ENCODE measurements at regions not wholly inside any gene's neighbourhood (a gene's known extent, or its start where the extent isn't known, plus 50 kb on each side); places are given as distances from the start of the nearest gene placed in this dataset.

GRCh38 chr18:33818145-33818544 lies 240.1 kb downstream of the ASXL3 start:
- no peak for DNase-seq (ENCODE audit: low read depth)

- DNase-seq (ENCODE audit: low read depth) = no peak
These were observed 239.1 kb downstream of the ASXL3 start for GRCh38 chr18:33817096-33817495.

GRCh38 chr18:33814546-33814945 lies 236.5 kb downstream of the ASXL3 start:
- DNase-seq (ENCODE audit: low read depth) = no peak

- DNase-seq (ENCODE audit: low read depth) = no peak
These were observed 234.2 kb downstream of the ASXL3 start for GRCh38 chr18:33812186-33812585.

- DNase-seq (ENCODE audit: low read depth) = no peak
These were observed 227.6 kb downstream of the ASXL3 start for GRCh38 chr18:33805592-33805991.

- DNase-seq (ENCODE audit: low read depth) = peak; percentile 10
These were observed 226.2 kb downstream of the ASXL3 start for GRCh38 chr18:33804258-33804657.

GRCh38 chr18:33803636-33804035 lies 225.6 kb downstream of the ASXL3 start:
- DNase-seq (ENCODE audit: low read depth) = no peak

- no peak for DNase-seq (ENCODE audit: low read depth)
These were observed 224.9 kb downstream of the ASXL3 start for GRCh38 chr18:33802955-33803354.

All from M059J (cell line).